Sigmoid colon (tissue), 6 donors: ENCODE measurements at regions not wholly inside any gene's neighbourhood (a gene's known extent, or its start where the extent isn't known, plus 50 kb on each side); places are given as distances from the start of the nearest gene placed in this dataset.

Experiments used
- DNase-seq: peaks from one replicate; pipeline ENCODE4 v3.0.0-alpha.2; 2019
- H3K27ac ChIP-seq, 4 donors: fragments of 200-600 bp; sonication (generic); one replicate each; pipeline ENCODE4 v1.5.1; 2016 to 2019; ENCODE audit warnings: mild to moderate bottlenecking in 1 of 4
- H3K27me3 ChIP-seq, 3 donors: fragments of 200-600 bp; sonication (generic); one replicate each; pipeline ENCODE4 v1.5.1; 2019; ENCODE audit warnings: mild to moderate bottlenecking in 1 of 3
- H3K36me3 ChIP-seq, 4 donors: fragments of 200-600 bp; sonication (generic); one replicate each; pipeline ENCODE4 v1.5.1; 2016 to 2019
- H3K4me1 ChIP-seq, 4 donors: fragments of 200-600 bp; sonication (generic); one replicate each; pipeline ENCODE4 v1.5.1; 2017 to 2019
- H3K4me3 ChIP-seq, 4 donors: fragments of 200-600 bp; sonication (generic); one replicate each; pipeline ENCODE4 v1.5.1; 2017 to 2019; ENCODE audit warnings: mild to moderate bottlenecking in 2 of 4, moderate library complexity in 1 of 4
- H3K9me3 ChIP-seq, 4 donors: fragments of 200-600 bp in 3 of 4; sonication (generic) in 3 of 4; one replicate each; pipeline versions ENCODE4 v1.5.1 to v1.6.1; 2013 to 2019
- CTCF ChIP-seq, 4 experiments: fragments of 450-650 bp in 3 of 4; fragments of 200-600 bp in 1 of 4; IDR thresholded peaks; one replicate each; pipeline ENCODE4 v1.5.1; 2016 to 2019; ENCODE audit warnings: antibody characterized with exemption in 4 of 4, mild to moderate bottlenecking in 3 of 4, moderate library complexity in 2 of 4
- EP300 ChIP-seq, 4 donors: sonication (generic); formaldehyde crosslinking; IDR thresholded peaks; one replicate each; pipeline ENCODE4 v1.6.1; 2017; ENCODE audit warnings: antibody characterized with exemption in 4 of 4
- POLR2A ChIP-seq, 2 donors: fragments of 450-650 bp; IDR thresholded peaks; one replicate each; pipeline ENCODE4 v1.6.1; 2016; ENCODE audit warnings: antibody characterized with exemption in 2 of 2, mild to moderate bottlenecking in 2 of 2, moderate library complexity in 2 of 2
- POLR2AphosphoS5 ChIP-seq, 4 donors: sonication (generic); formaldehyde crosslinking; IDR thresholded peaks; one replicate each; pipeline ENCODE4 v1.6.1; 2017; ENCODE audit warnings: antibody characterized with exemption in 4 of 4
- WGBS, 2 donors: extraction: QIAGEN DNeasy Blood & Tissue Kit; methylation state at CpG; one replicate each; pipeline ENCODE4 v1.1.7; 2013; 5-methylcytosine and 5-hydroxymethylcytosine counted together
- intact Hi-C: fragments of 100-400 bp; cut with DNase I; formaldehyde crosslinking; loops from one replicate; pipeline ENCODE4 v1.15.1; 2023
- donor health status: healthy with polysubstance abuse.
- donor health status: healthy.

DNA sequence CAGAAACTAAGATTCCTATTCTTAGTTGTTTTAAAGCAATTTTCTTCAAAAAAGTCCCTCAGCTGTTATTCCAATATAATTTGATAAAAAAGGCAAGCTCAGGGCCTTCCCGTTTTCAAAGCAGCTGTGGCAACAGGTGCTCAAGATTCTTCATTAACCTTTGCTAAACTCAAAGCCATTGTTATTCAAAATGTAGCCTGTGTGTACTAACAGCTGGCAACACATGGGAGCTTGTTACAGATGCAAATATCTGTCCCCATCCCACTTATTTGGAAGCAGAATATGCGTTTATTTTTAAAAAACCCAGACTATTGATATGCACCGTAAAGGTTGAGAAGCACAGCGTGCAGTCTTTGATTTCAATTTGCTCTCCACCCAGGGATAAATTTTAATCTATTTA, 210.4 kb upstream of the SYT10 start:
- Histone ChIP-seq H3K27me3 (no peaks in the 10 kb centered on the region), H3K9me3 (no peaks in the 10 kb centered on the region), H3K4me3 (no peak overlapping the region), H3K36me3 (no peaks in the 10 kb centered on the region), H3K4me1 (no peaks in the 10 kb centered on the region), H3K27ac (no peak overlapping the region)
- 84 to 86% methylated on average over 4 of the region's 4 CpGs for WGBS, 2 donors
- intact Hi-C loops, result no loop called here
- TF ChIP-seq POLR2AphosphoS5 (IDR thresholded peaks at IDR 0.05) (no peak), EP300 (IDR thresholded peaks at IDR 0.05) (no peak), POLR2A (IDR thresholded peaks at IDR 0.05) (no peak), CTCF (IDR thresholded peaks at IDR 0.05) (no peak)
- DNase-seq, result no peak

DNA sequence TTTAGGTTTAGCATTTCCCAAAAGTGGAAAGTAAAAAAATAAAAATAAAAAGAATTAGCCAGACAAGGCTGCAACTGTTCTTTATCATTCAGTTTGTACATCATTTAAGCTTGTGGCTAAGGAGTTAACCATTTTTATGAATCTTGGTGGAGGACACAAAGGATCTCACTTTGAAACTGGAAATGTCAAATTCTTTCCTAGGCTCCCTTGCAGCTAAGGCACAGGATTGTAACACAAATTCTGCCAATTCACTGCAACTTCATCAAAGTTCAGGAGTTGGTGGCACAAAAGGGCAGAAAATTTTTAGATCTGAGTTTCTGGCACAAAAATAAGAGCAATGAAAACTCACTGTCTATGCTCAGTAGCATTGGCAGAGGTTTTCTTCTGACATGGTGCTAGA, 211.2 kb upstream of the SYT10 start:
- no peak for DNase-seq
- H3K9me3 ChIP-seq, result no peaks in the 10 kb centered on the region
- H3K4me3 ChIP-seq, result no peak overlapping the region
- TF ChIP-seq POLR2A (IDR thresholded peaks at IDR 0.05), result no peak
- no peak for TF ChIP-seq POLR2AphosphoS5 (IDR thresholded peaks at IDR 0.05)
- no peak for TF ChIP-seq CTCF (IDR thresholded peaks at IDR 0.05)
- TF ChIP-seq EP300 (IDR thresholded peaks at IDR 0.05), result no peak
- H3K27me3 ChIP-seq, result no peaks in the 10 kb centered on the region
- intact Hi-C loops, result no loop called here
- H3K4me1 ChIP-seq, result no peaks in the 10 kb centered on the region
- H3K36me3 ChIP-seq, result no peaks in the 10 kb centered on the region
- no peak overlapping the region for H3K27ac ChIP-seq

DNA sequence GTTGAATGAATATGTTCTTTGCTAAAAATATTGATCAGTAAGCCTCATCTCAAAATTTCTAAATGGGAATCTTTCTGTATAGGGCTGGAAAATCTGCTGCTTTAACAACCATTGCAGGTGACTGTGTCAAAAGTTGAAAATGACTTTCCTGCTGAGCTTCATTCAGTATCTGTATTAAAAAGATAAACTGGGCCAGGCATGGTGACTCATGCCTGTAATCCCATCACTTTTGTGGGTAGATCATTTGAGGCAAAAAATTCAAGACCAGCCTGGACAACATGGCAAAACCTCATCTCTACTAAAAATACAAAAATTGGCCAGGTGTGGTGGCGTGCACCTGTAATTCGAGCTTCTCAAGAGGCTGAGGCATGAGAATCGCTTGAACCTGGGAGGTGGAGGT, 213.7 kb upstream of the SYT10 start:
- no peak for DNase-seq
- WGBS, 2 donors, result 91 to 93% methylated on average over 3 of the region's 3 CpGs
- Histone ChIP-seq H3K4me3 (no peak overlapping the region), H3K27ac (no peak overlapping the region), H3K4me1 (no peaks in the 10 kb centered on the region), H3K36me3 (no peaks in the 10 kb centered on the region), H3K27me3 (no peaks in the 10 kb centered on the region), H3K9me3 (no peaks in the 10 kb centered on the region)
- intact Hi-C loops, result no loop called here
- TF ChIP-seq CTCF (IDR thresholded peaks at IDR 0.05), result no peak
- no peak for TF ChIP-seq EP300 (IDR thresholded peaks at IDR 0.05)
- no peak for TF ChIP-seq POLR2AphosphoS5 (IDR thresholded peaks at IDR 0.05)
- no peak for TF ChIP-seq POLR2A (IDR thresholded peaks at IDR 0.05)

DNA sequence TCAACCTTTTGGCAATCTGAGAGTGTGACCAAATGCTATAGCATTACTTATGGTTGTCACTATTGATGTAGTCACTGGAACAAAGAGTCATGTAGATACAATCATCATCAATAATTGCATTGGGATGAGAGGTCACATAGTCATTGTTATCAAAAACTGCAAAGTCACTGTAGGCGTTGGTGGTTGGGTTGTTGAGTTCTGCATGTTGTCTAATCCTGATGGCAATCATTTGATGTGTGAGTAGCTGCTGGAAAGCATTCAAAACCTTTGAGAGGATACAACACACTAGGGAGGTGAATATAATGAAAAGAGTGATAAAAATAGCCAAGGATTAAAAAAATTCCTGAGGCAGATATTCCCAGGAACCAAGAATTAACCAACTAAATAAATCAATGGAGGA, 214.7 kb upstream of the SYT10 start:
- WGBS, 2 donors, result 62 to 71% methylated on average over 1 of the region's 1 CpG
- no peaks in the 10 kb centered on the region for H3K27me3 ChIP-seq
- H3K27ac ChIP-seq, result no peak overlapping the region
- intact Hi-C loops, result no loop called here
- no peaks in the 10 kb centered on the region for H3K4me1 ChIP-seq
- DNase-seq, result no peak
- no peaks in the 10 kb centered on the region for H3K36me3 ChIP-seq
- TF ChIP-seq EP300 (IDR thresholded peaks at IDR 0.05) (no peak), POLR2AphosphoS5 (IDR thresholded peaks at IDR 0.05) (no peak), POLR2A (IDR thresholded peaks at IDR 0.05) (no peak), CTCF (IDR thresholded peaks at IDR 0.05) (no peak)
- H3K4me3 ChIP-seq, result no peak overlapping the region
- no peaks in the 10 kb centered on the region for H3K9me3 ChIP-seq

DNA sequence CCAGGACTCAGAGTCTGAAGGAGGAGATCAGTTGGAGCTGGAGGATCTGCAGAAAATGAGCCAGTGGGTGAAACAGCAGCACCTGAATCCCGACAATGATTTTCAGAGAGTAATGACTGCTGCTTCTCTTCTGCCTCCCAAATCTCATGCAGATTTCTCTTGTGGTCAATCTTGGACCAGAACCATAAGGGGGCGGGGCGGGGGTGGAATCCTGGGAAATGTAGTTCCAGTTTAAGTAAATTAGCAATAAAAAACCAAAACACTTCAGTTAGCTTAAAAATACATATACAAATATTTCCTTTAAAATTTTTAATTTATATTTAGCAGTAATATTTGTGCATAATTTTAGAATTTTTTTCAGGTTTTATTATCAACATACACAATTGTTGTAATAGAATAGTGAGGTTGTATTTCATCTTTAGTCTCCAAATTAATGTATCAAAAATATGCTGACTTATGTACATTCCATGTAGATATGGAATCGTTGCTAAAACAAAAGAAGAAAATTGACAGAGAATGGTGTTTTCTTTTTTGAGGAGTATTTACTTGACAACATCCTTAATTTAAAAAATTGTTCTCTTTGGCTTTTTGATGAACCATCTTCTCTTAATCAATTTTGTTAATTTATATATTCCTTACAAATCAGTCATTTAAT, 223.5 kb upstream of the SYT10 start:
- Histone ChIP-seq H3K4me1 (no peaks in the 10 kb centered on the region), H3K27me3 (no peaks in the 10 kb centered on the region), H3K4me3 (no peak overlapping the region), H3K9me3 (no peaks in the 10 kb centered on the region), H3K27ac (no peak overlapping the region), H3K36me3 (no peaks in the 10 kb centered on the region)
- DNase-seq, result no peak
- 78 to 88% methylated on average over 4 of the region's 4 CpGs for WGBS, 2 donors
- intact Hi-C loops, result no loop called here
- TF ChIP-seq CTCF (IDR thresholded peaks at IDR 0.05), result no peak
- no peak for TF ChIP-seq EP300 (IDR thresholded peaks at IDR 0.05)
- no peak for TF ChIP-seq POLR2A (IDR thresholded peaks at IDR 0.05)
- TF ChIP-seq POLR2AphosphoS5 (IDR thresholded peaks at IDR 0.05), result no peak
